RWPE2 (cell line): ENCODE measurements at regions not wholly inside any gene's neighbourhood (a gene's known extent, or its start where the extent isn't known, plus 50 kb on each side); places are given as distances from the start of the nearest gene placed in this dataset.
"Not testable (repeated sequence)": the region's sequence is repeated elsewhere in the genome, so short reads cannot be mapped to it uniquely, and the experiment has no call there.

Experiments used
- ATAC-seq: fragments of 200-7000 bp; cut with Tn5 transposase; 3 replicates; pipeline ENCODE4 v1.9.1; 2021; ENCODE audit warnings: low read depth
- DNase-seq: peaks from one replicate; pipeline ENCODE4 v3.0.0-alpha.2; 2020; ENCODE audit warnings: low spot score
- H3K27ac ChIP-seq: fragments of 450-650 bp; 2 replicates; pipeline ENCODE4 v1.5.1; 2017; ENCODE audit warnings: mild to moderate bottlenecking; ENCODE audit not compliant: poor library complexity, severe bottlenecking
- H3K27me3 ChIP-seq: fragments of 250-450 bp; sonication (Bioruptor Pico); 2 replicates; pipeline ENCODE4 v1.5.1; 2021; ENCODE audit warnings: mild to moderate bottlenecking, moderate library complexity; ENCODE audit not compliant: insufficient read depth, poor library complexity, severe bottlenecking
- H3K36me3 ChIP-seq: fragments of 250-450 bp; sonication (Bioruptor Pico); 2 replicates; pipeline ENCODE4 v1.5.1; 2020; ENCODE audit warnings: low read depth, mild to moderate bottlenecking, moderate library complexity
- H3K4me1 ChIP-seq: fragments of 250-450 bp; sonication (Bioruptor Pico); 2 replicates; pipeline ENCODE4 v1.5.1; 2021; ENCODE audit warnings: mild to moderate bottlenecking, moderate library complexity; ENCODE audit not compliant: insufficient read depth, poor library complexity, severe bottlenecking
- H3K4me3 ChIP-seq: fragments of 250-450 bp; sonication (Bioruptor Pico); 2 replicates; pipeline ENCODE4 v1.5.1; 2021; ENCODE audit warnings: mild to moderate bottlenecking, moderate library complexity; ENCODE audit not compliant: severe bottlenecking
- H3K9me3 ChIP-seq: fragments of 250-450 bp; sonication (Bioruptor Pico); 2 replicates; pipeline ENCODE4 v1.5.1; 2021; ENCODE audit warnings: mild to moderate bottlenecking, moderate library complexity; ENCODE audit not compliant: severe bottlenecking
- CTCF ChIP-seq: fragments of 450-650 bp; IDR thresholded peaks from one replicate; pipeline ENCODE4 v1.5.1; 2017; ENCODE audit warnings: mild to moderate bottlenecking, moderate library complexity; ENCODE audit not compliant: poor library complexity, severe bottlenecking

DNA sequence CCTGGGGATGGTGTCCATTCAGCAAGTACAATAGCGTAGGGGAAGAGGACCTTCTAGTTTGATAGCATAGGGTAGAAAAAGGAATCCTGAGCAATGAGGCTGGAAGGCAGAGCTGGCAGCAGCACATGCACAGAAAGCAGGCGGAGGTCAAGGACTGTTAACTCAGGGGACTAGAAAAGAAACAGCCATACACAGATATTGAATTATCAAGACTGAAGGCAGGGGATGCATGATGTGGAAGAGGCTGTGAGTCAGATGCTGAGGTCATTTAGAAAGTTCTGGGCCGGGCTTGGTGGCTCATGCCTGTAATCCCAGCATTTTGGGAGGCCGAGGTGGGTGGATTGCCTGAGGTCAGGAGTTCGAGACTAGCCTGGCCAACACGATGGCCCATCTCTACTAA, 65.6 kb downstream of the OPTC start:
- ATAC-seq (no peak), DNase-seq (no peak)
- H3K27ac ChIP-seq: peak overlapping the region; percentile 55
- peaks cover 23% of the 10 kb centered on the region for H3K4me1 ChIP-seq
- TF ChIP-seq CTCF: no peak
- no peaks in the 10 kb centered on the region for H3K27me3 ChIP-seq
- H3K36me3 ChIP-seq: no peaks in the 10 kb centered on the region
- H3K4me3 ChIP-seq: no peak overlapping the region
- no peaks in the 10 kb centered on the region for H3K9me3 ChIP-seq

DNA sequence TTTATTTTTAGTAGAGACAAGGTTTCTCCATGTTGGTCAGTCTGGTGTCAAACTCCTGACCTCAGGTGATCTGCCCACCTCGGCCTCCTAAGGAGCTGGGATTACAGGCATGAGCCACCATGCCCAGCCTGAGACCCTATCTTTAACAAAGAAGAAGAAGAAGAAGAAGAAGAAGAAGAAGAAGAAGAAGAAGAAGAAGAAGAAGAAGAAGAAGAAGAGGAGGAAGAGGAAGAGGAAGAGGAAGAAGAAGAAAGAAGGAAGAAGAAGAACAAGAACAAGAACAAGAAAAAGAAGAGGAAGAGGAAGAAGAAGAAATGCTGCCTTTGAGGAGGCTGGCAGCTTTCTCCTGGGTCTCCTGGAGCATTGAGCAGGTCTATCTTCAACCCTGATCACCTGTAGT, 64.9 kb upstream of the ATP2B4 start:
- H3K4me1 ChIP-seq: peaks cover 23% of the 10 kb centered on the region
- H3K36me3 ChIP-seq, ATAC-seq, H3K27ac ChIP-seq, H3K27me3 ChIP-seq, DNase-seq, H3K4me3 ChIP-seq, H3K9me3 ChIP-seq: not testable (repeated sequence)

GRCh38 chr1:203563291-203563690, 63.3 kb upstream of the ATP2B4 start:
- ATAC-seq (no peak), DNase-seq (no peak)
- TF ChIP-seq CTCF: no peak
- Histone ChIP-seq H3K9me3 (no peaks in the 10 kb centered on the region), H3K36me3 (no peaks in the 10 kb centered on the region), H3K27me3 (no peaks in the 10 kb centered on the region), H3K27ac (no peak overlapping the region), H3K4me1 (peaks cover 9% of the 10 kb centered on the region), H3K4me3 (no peak overlapping the region)

DNA sequence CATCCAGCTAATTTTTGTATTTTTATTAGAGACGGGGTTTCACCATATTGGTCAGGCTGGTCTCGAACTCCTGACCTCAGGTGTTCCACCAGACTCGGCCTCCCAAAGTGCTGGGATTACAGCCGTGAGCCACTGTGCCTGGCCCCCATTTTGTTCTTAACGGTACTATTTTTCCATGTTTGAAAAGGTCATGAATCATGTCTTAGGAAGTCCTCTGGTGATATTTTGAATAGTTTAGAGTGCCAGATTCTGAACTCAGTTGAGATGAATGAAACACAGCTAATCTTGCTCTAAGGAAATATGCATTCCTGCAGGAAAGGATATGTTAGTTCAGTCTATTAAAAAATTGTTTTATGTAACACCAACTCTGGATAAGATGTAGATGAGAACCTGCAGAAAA, 62.6 kb upstream of the ATP2B4 start:
- no peak overlapping the region for H3K27ac ChIP-seq
- H3K4me3 ChIP-seq: no peak overlapping the region
- no peak for TF ChIP-seq CTCF
- DNase-seq (no peak), ATAC-seq (no peak)
- no peaks in the 10 kb centered on the region for H3K9me3 ChIP-seq
- H3K27me3 ChIP-seq: no peaks in the 10 kb centered on the region
- peaks cover 3% of the 10 kb centered on the region for H3K4me1 ChIP-seq
- H3K36me3 ChIP-seq: no peaks in the 10 kb centered on the region

DNA sequence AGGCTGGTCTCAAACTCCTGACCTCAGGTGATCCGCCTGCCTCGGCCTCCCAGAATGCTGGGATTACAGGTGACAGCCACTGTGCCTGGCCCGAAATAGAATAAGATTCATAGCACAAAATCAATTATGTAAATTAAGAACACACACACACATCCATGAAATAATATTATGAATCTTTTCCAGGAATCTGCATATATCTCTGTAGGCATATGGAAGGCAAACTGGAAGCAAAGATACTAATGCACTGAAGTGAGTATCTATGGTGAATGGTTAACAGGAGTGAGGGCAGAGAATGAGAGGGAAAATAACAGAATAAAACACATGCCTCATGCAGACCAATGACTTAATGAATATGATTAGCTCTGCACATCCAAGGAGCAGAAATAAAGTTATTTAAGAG, 61.6 kb upstream of the ATP2B4 start:
- TF ChIP-seq CTCF: no peak
- no peaks in the 10 kb centered on the region for H3K9me3 ChIP-seq
- no peaks in the 10 kb centered on the region for H3K4me1 ChIP-seq
- DNase-seq: no peak
- H3K4me3 ChIP-seq: no peak overlapping the region
- H3K36me3 ChIP-seq: no peaks in the 10 kb centered on the region
- no peaks in the 10 kb centered on the region for H3K27me3 ChIP-seq
- no peak for ATAC-seq
- H3K27ac ChIP-seq: no peak overlapping the region
